BJ (cell line): ENCODE measurements at regions not wholly inside any gene's neighbourhood (a gene's known extent, or its start where the extent isn't known, plus 50 kb on each side); places are given as distances from the start of the nearest gene placed in this dataset.

Experiments
- CTCF ChIA-PET: fragments of 350-600 bp; formaldehyde crosslinking; extraction: SDS; loops from one replicate; lab custom pipeline; 2021; ENCODE audit warnings: antibody characterized with exemption, inconsistent platforms; lab: Yijun Ruan, JAX
- POLR2A ChIA-PET: fragments of 300-600 bp; sonication (Branson Sonifier 250); formaldehyde crosslinking; extraction: SDS; loops from one replicate; lab custom pipeline; 2021; ENCODE audit warnings: antibody characterized with exemption; lab: Charles Lee
- DNase-seq: peaks from one replicate; pipeline ENCODE4 v3.0.0-alpha.2; 2011; ENCODE audit warnings: low read depth
- H3K27me3 ChIP-seq: 2 replicates; pipeline ENCODE4 v1.6.0; 2011; ENCODE audit warnings: low read length; ENCODE audit not compliant: control insufficient read depth, insufficient read depth
- H3K36me3 ChIP-seq: 2 replicates; pipeline ENCODE4 v1.5.1; 2011; ENCODE audit warnings: low read length; ENCODE audit not compliant: control insufficient read depth, insufficient read depth
- H3K4me3 ChIP-seq: 2 replicates; pipeline ENCODE4 v1.5.1; 2011; ENCODE audit warnings: low read depth, mild to moderate bottlenecking, control low read depth, low read length
- TF ChIP-seq, protein P1 (sequence below): IDR thresholded peaks from 2 replicates; pipeline ENCODE4 v1.5.1; 2011; ENCODE audit warnings: low read depth, mild to moderate bottlenecking, control low read depth, inconsistent platforms, low read length, moderate library complexity; ENCODE audit not compliant: insufficient read depth

- POLR2A ChIA-PET = no interaction called here
- no peak for DNase-seq
- TF ChIP-seq, protein P1, sequence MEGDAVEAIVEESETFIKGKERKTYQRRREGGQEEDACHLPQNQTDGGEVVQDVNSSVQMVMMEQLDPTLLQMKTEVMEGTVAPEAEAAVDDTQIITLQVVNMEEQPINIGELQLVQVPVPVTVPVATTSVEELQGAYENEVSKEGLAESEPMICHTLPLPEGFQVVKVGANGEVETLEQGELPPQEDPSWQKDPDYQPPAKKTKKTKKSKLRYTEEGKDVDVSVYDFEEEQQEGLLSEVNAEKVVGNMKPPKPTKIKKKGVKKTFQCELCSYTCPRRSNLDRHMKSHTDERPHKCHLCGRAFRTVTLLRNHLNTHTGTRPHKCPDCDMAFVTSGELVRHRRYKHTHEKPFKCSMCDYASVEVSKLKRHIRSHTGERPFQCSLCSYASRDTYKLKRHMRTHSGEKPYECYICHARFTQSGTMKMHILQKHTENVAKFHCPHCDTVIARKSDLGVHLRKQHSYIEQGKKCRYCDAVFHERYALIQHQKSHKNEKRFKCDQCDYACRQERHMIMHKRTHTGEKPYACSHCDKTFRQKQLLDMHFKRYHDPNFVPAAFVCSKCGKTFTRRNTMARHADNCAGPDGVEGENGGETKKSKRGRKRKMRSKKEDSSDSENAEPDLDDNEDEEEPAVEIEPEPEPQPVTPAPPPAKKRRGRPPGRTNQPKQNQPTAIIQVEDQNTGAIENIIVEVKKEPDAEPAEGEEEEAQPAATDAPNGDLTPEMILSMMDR = peak; percentile 76
- peaks cover 5% of the 10 kb centered on the region; the same call in 1 of the 2 replicates for H3K27me3 ChIP-seq
- H3K36me3 ChIP-seq = no peaks in the 10 kb centered on the region
- CTCF ChIA-PET = interaction anchor here (0.6 to 6.5 kb wide), 10 partner anchors 9 to 220 kb away, joined by 3 to 50 read pairs (median 4); no protein-coding TSS in a partner anchor
- H3K4me3 ChIP-seq = no peak overlapping the region
Observed at GRCh38 chr6:41463062-41463930, 82.9 kb upstream of the FOXP4 start.

- H3K4me3 ChIP-seq = no peak overlapping the region
- H3K27me3 ChIP-seq = peaks cover 5% of the 10 kb centered on the region; the same call in 1 of the 2 replicates
- ChIA-PET CTCF (interaction anchor here (0.9 to 6.5 kb wide), 3 partner anchors 9 to 218 kb away, joined by 3 to 50 read pairs (median 3); no protein-coding TSS in a partner anchor), POLR2A (no interaction called here)
- TF ChIP-seq, protein P1 = no peak
- DNase-seq = no peak
- no peaks in the 10 kb centered on the region for H3K36me3 ChIP-seq
Observed at GRCh38 chr6:41464019-41464418, 82.2 kb upstream of the FOXP4 start.

GRCh38 chr6:41464481-41464880, 81.7 kb upstream of the FOXP4 start:
- DNase-seq = no peak
- H3K36me3 ChIP-seq = no peaks in the 10 kb centered on the region
- TF ChIP-seq, protein P1 = no peak
- H3K4me3 ChIP-seq = no peak overlapping the region
- ChIA-PET CTCF (interaction anchor here (1.2 to 6.5 kb wide), 2 partner anchors 125 to 218 kb away, joined by 3 to 50 read pairs; no protein-coding TSS in a partner anchor), POLR2A (no interaction called here)
- H3K27me3 ChIP-seq = peaks cover 5% of the 10 kb centered on the region; the same call in 1 of the 2 replicates

DNA sequence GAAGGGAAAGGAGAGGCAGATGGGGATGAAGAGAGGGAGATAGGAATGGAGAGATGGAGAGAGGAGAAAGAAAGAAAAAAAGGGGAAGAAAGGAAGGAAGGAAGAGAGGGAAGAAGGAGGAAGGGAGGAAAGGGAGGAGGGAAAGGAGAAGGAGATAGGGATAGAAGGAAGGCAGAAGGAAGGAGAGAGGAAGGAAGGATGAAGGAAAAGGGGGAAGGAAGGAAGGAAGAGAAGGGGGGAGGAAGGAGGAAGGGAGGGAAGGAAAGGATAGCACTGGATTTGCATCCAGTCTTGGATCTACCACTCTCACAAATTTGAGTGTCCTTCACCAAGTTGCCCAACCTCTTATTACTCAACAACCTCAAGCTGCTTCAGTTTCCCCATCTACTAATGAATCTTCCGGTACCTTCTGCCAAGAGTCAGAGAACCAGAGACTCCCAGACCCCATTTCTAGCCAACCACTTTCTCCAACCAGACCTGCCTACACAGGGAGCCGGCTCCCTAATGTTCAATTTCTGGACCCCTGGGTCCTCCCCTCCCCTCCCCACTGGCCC, 79.7 kb upstream of the FOXP4 start:
- CTCF ChIA-PET = no interaction called here
- no peaks in the 10 kb centered on the region for H3K36me3 ChIP-seq
- H3K4me3 ChIP-seq = no peak overlapping the region
- DNase-seq = no peak
- peaks cover 9% of the 10 kb centered on the region for H3K27me3 ChIP-seq
- POLR2A ChIA-PET = no interaction called here
- TF ChIP-seq, protein P1 = no peak

GRCh38 chr6:41467061-41467460, 79.1 kb upstream of the FOXP4 start:
- Histone ChIP-seq H3K27me3 (peaks cover 10% of the 10 kb centered on the region), H3K36me3 (no peaks in the 10 kb centered on the region), H3K4me3 (no peak overlapping the region)
- CTCF ChIA-PET = no interaction called here
- TF ChIP-seq, protein P1 = no peak
- POLR2A ChIA-PET = no interaction called here
- DNase-seq = no peak
